ENCODE measurements at regions not wholly inside any gene's neighbourhood (a gene's known extent, or its start where the extent isn't known, plus 50 kb on each side); places are given as distances from the start of the nearest gene placed in this dataset.

DNA sequence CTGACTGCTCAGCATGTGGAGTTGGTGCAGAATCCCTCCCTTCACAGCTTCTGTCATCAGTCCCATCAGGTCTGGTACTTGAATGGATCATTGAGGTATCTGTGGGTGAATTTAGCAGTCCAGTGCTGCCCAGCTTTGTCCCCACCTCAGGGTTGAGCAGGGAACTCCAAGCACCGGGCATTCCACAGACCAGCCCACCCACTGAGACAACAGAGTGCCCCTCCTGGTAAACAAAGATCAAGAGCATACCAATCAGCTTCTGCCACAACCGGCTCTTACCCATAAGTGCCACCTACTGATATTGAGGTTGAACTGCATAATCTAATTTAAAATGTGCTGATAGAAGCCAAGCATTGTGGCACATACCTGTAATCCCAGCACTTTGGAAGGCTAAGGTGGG is 57.1 kb upstream of the FXR1 start:
- H4K20me1 ChIP-seq (ENCODE audit: control insufficient read depth, insufficient read depth, insufficient read length) = no peaks in the 10 kb centered on the region
- no peak overlapping the region for H2BK12ac ChIP-seq (ENCODE audit: insufficient read length, low read depth, low read length)
- H3K79me2 ChIP-seq (ENCODE audit: insufficient read depth, low read length) = no peaks in the 10 kb centered on the region
- H2BK15ac ChIP-seq (ENCODE audit: low read depth, low read length) = no peak overlapping the region
- no peak overlapping the region for H3K9ac ChIP-seq (ENCODE audit: extremely low read depth, insufficient read length, low read length)
- H4K8ac ChIP-seq (replicated peaks; ENCODE audit: insufficient read length, low read depth, low read length) = no peak overlapping the region
- no peak overlapping the region for H3K4ac ChIP-seq (ENCODE audit: low read depth, low read length)
- peaks cover 6 to 7% of the 10 kb centered on the region in 2 experiments for H3K4me1 Mint-ChIP-seq
- H3K27ac Mint-ChIP-seq = peak overlapping the region in 1 of 3 experiments; percentile 62; a peak in 2 of 7 replicates
- H3K18ac ChIP-seq (ENCODE audit: insufficient read length, low read depth, low read length) = no peak overlapping the region
- no peaks in the 10 kb centered on the region for H3K27me3 ChIP-seq (ENCODE audit: insufficient read depth, low read length)
- no peaks in the 10 kb centered on the region for H3K23me2 ChIP-seq (ENCODE audit: insufficient read length, low read depth, low read length, poor library complexity, severe bottlenecking)
- DNase-seq = peak; percentile 81
- no peak overlapping the region for H3K14ac ChIP-seq (ENCODE audit: insufficient read depth, low read length)
- H3K9me3 Mint-ChIP-seq = no peaks in the 10 kb centered on the region; a peak in 2 of 5 replicates
- H3K23ac ChIP-seq (ENCODE audit: insufficient read length, low read depth, low read length) = no peak overlapping the region
- H3K4me1 ChIP-seq (ENCODE audit: insufficient read depth, low read length) = peaks cover 7% of the 10 kb centered on the region; the same call in 1 of the 2 replicates
- no peak overlapping the region for H2AK5ac ChIP-seq (ENCODE audit: insufficient read length, low read length)
- no peak overlapping the region for H3K27ac ChIP-seq (ENCODE audit: insufficient read length, low read depth, low read length)
- WGBS (ENCODE audit: extremely low coverage, insufficient read length, low lambda C conversion rate) = no CpG with 5 or more reads among the region's 2 CpGs
- no peak overlapping the region for H3K4me3 Mint-ChIP-seq
- no peak overlapping the region for H2BK120ac ChIP-seq (ENCODE audit: low read depth, low read length, poor library complexity, severe bottlenecking)
- no peak overlapping the region for H2AFZ ChIP-seq (ENCODE audit: low read length)
- H2BK20ac ChIP-seq (ENCODE audit: low read depth, low read length, poor library complexity, severe bottlenecking) = no peak overlapping the region
- H3K36me3 Mint-ChIP-seq (ENCODE audit: insufficient read depth in 1 of 3, low read depth in 3 of 3) = no peaks in the 10 kb centered on the region
- H3K79me1 ChIP-seq (ENCODE audit: insufficient read depth, low read depth, low read length, poor library complexity, severe bottlenecking) = no peaks in the 10 kb centered on the region
- H3K27me3 Mint-ChIP-seq (ENCODE audit: low read depth) = no peaks in the 10 kb centered on the region; the same call in 1 of the 2 replicates
- H2BK5ac ChIP-seq (ENCODE audit: insufficient read length, low read length) = no peak overlapping the region
- H3T11ph ChIP-seq (ENCODE audit: low read length) = no peak overlapping the region
- H3K9me3 ChIP-seq (ENCODE audit: control insufficient read depth, low read depth, low read length) = no peaks in the 10 kb centered on the region
- TF ChIP-seq, protein P1, sequence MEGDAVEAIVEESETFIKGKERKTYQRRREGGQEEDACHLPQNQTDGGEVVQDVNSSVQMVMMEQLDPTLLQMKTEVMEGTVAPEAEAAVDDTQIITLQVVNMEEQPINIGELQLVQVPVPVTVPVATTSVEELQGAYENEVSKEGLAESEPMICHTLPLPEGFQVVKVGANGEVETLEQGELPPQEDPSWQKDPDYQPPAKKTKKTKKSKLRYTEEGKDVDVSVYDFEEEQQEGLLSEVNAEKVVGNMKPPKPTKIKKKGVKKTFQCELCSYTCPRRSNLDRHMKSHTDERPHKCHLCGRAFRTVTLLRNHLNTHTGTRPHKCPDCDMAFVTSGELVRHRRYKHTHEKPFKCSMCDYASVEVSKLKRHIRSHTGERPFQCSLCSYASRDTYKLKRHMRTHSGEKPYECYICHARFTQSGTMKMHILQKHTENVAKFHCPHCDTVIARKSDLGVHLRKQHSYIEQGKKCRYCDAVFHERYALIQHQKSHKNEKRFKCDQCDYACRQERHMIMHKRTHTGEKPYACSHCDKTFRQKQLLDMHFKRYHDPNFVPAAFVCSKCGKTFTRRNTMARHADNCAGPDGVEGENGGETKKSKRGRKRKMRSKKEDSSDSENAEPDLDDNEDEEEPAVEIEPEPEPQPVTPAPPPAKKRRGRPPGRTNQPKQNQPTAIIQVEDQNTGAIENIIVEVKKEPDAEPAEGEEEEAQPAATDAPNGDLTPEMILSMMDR (conservative IDR thresholded peaks at IDR 0.05) = peak; percentile 60
- H3K56ac ChIP-seq (ENCODE audit: insufficient read length, low read depth, low read length) = no peak overlapping the region
- no peak overlapping the region for H4K5ac ChIP-seq (ENCODE audit: insufficient read length, low read depth, low read length)
- no peak overlapping the region for H3K4me2 ChIP-seq (ENCODE audit: insufficient read depth, insufficient read length, low read length)
- H4K91ac ChIP-seq (ENCODE audit: insufficient read length, low read depth, low read length) = no peak overlapping the region
